Transverse colon (tissue), 4 donors: ENCODE measurements at regions not wholly inside any gene's neighbourhood (a gene's known extent, or its start where the extent isn't known, plus 50 kb on each side); places are given as distances from the start of the nearest gene placed in this dataset.

ENCODE experiments used
- CTCF ChIP-seq, 5 experiments: fragments of 200-600 bp in 3 of 5; fragments of 450-650 bp in 2 of 5; sonication (generic) in 3 of 5; IDR thresholded peaks; 1 replicate in 2 of 5; 2 replicates in 3 of 5; pipeline ENCODE4 v1.5.1; 2016 to 2017; ENCODE audit warnings: antibody characterized with exemption in 5 of 5, inconsistent platforms in 3 of 5, mild to moderate bottlenecking in 2 of 5, moderate library complexity in 1 of 5
- POLR2A ChIP-seq: fragments of 450-650 bp; IDR thresholded peaks from one replicate; pipeline ENCODE4 v1.6.1; 2016; ENCODE audit warnings: antibody characterized with exemption, mild to moderate bottlenecking, moderate library complexity
- POLR2AphosphoS5 ChIP-seq, 3 donors: sonication (generic); formaldehyde crosslinking; IDR thresholded peaks; one replicate each; pipeline ENCODE4 v1.6.1; 2016; ENCODE audit warnings: antibody characterized with exemption in 3 of 3

GRCh38 chr1:218945050-218945449 lies 228.6 kb upstream of the LYPLAL1 start:
- TF ChIP-seq POLR2AphosphoS5 (IDR thresholded peaks at IDR 0.05) (no peak), POLR2A (no peak), CTCF (IDR thresholded peaks at IDR 0.05) (no peak)
